CD4-positive, alpha-beta T cell (primary cell): ENCODE measurements at regions not wholly inside any gene's neighbourhood (a gene's known extent, or its start where the extent isn't known, plus 50 kb on each side); places are given as distances from the start of the nearest gene placed in this dataset.

Experiments used
- ATAC-seq: fragments of 200-7000 bp; cut with Tn5 transposase; one replicate; pipeline ENCODE4 v1.10.0; 2022; ENCODE audit warnings: mild to moderate bottlenecking; ENCODE audit not compliant: poor library complexity
- CTCF ChIA-PET: fragments of 350-600 bp; sonication (Branson Sonifier 250); formaldehyde crosslinking; loops from one replicate; lab custom pipeline; 2021; ENCODE audit warnings: antibody characterized with exemption, inconsistent platforms; lab: Charles Lee
- POLR2A ChIA-PET: fragments of 350-600 bp; sonication (Branson Sonifier 250); formaldehyde crosslinking; loops from one replicate; lab custom pipeline; 2021; ENCODE audit warnings: antibody characterized with exemption, inconsistent platforms; lab: Charles Lee
- DNase-seq, 14 experiments: peaks; one replicate each; pipeline ENCODE4 v3.0.0-alpha.2; 2013 to 2020; ENCODE audit warnings: mixed read lengths in 2 of 14
- H3K27ac ChIP-seq, 2 donors: one replicate each; pipeline versions ENCODE4 v1.5.1 to v1.7.0; 2013; ENCODE audit warnings: low read length in 2 of 2, low read depth in 1 of 2, mild to moderate bottlenecking in 1 of 2
- H3K27me3 ChIP-seq, 2 experiments: 1 replicate in 1 of 2; 2 replicates in 1 of 2; pipeline versions ENCODE4 v1.6.1 to v1.7.0; 2013; ENCODE audit warnings: low read length in 2 of 2, control low read depth in 1 of 2, mild to moderate bottlenecking in 1 of 2, moderate library complexity in 1 of 2; ENCODE audit not compliant: insufficient read depth in 2 of 2, control insufficient read depth in 1 of 2
- H3K36me3 ChIP-seq: one replicate; pipeline ENCODE4 v1.6.1; 2013; ENCODE audit warnings: low read length, control low read depth; ENCODE audit not compliant: insufficient read depth
- H3K4me1 ChIP-seq: one replicate; pipeline ENCODE4 v1.6.1; 2013; ENCODE audit warnings: low read length, control low read depth; ENCODE audit not compliant: insufficient read depth
- H3K4me3 ChIP-seq: one replicate; pipeline ENCODE4 v1.5.1; 2013; ENCODE audit warnings: mild to moderate bottlenecking, low read length, moderate library complexity
- H3K9me3 ChIP-seq, 2 experiments: 1 replicate in 1 of 2; 2 replicates in 1 of 2; pipeline versions ENCODE4 v1.6.1 to v1.7.0; 2013; ENCODE audit warnings: low read length in 2 of 2, mild to moderate bottlenecking in 2 of 2, control low read depth in 1 of 2, moderate library complexity in 1 of 2; ENCODE audit not compliant: control insufficient read depth in 1 of 2, insufficient read depth in 1 of 2
- H3K27ac Mint-ChIP-seq: one replicate; pipeline ENCODE4 v1.8.0; 2020; ENCODE audit warnings: mixed read lengths
- H3K27me3 Mint-ChIP-seq: one replicate; pipeline ENCODE4 v1.8.0; 2021; ENCODE audit warnings: mixed read lengths
- H3K36me3 Mint-ChIP-seq: one replicate; pipeline ENCODE4 v1.8.0; 2021; ENCODE audit warnings: low read depth, mixed read lengths
- H3K4me1 Mint-ChIP-seq: one replicate; pipeline ENCODE4 v1.8.0; 2021; ENCODE audit warnings: low read depth, mixed read lengths
- H3K4me3 Mint-ChIP-seq: one replicate; pipeline ENCODE4 v1.8.0; 2020; ENCODE audit warnings: mild to moderate bottlenecking, mixed read lengths
- H3K9me3 Mint-ChIP-seq: one replicate; pipeline ENCODE4 v1.8.0; 2020; ENCODE audit warnings: mixed read lengths
- CTCF ChIP-seq: fragments of 200-600 bp; IDR thresholded peaks from one replicate; pipeline ENCODE4 v1.8.0; 2022; ENCODE audit warnings: antibody characterized with exemption, mild to moderate bottlenecking
- intact Hi-C, 2 experiments: fragments of 100-400 bp; cut with DNase I in 1 of 2; cut with micrococcal nuclease in 1 of 2; formaldehyde crosslinking; loops; one replicate each; pipeline versions ENCODE4 v1.15.1 to v1.9.0; 2023 to 2025; cut with DNase I, micrococcal nuclease

GRCh38 chr15:62927196-62927595 lies 115.4 kb upstream of the TPM1 start:
- Mint-ChIP-seq H3K27ac (no peak overlapping the region), H3K36me3 (no peaks in the 10 kb centered on the region), H3K9me3 (no peaks in the 10 kb centered on the region), H3K4me3 (no peak overlapping the region), H3K4me1 (no peaks in the 10 kb centered on the region), H3K27me3 (peaks cover 22% of the 10 kb centered on the region)
- no peaks in the 10 kb centered on the region for H3K9me3 ChIP-seq
- intact Hi-C loops: no loop called here
- H3K27me3 ChIP-seq: peaks cover 2 to 6% of the 10 kb centered on the region in 2 experiments
- no peak overlapping the region for H3K4me3 ChIP-seq
- no peak overlapping the region for H3K27ac ChIP-seq
- TF ChIP-seq CTCF: no peak
- CTCF ChIA-PET: no interaction called here
- no peaks in the 10 kb centered on the region for H3K4me1 ChIP-seq
- DNase-seq (no peak), ATAC-seq (no peak)
- POLR2A ChIA-PET: no interaction called here
- H3K36me3 ChIP-seq: no peaks in the 10 kb centered on the region

GRCh38 chr15:62927836-62928235 lies 114.7 kb upstream of the TPM1 start:
- H3K36me3 ChIP-seq: no peaks in the 10 kb centered on the region
- no peak overlapping the region for H3K27ac ChIP-seq
- ChIA-PET CTCF (no interaction called here), POLR2A (no interaction called here)
- ATAC-seq (no peak), DNase-seq (no peak)
- Mint-ChIP-seq H3K27me3 (peaks cover 26% of the 10 kb centered on the region), H3K4me3 (no peak overlapping the region), H3K36me3 (no peaks in the 10 kb centered on the region), H3K9me3 (no peaks in the 10 kb centered on the region), H3K27ac (no peak overlapping the region), H3K4me1 (no peaks in the 10 kb centered on the region)
- intact Hi-C loops: no loop called here
- H3K4me3 ChIP-seq: no peak overlapping the region
- peaks cover 2 to 11% of the 10 kb centered on the region in 2 experiments for H3K27me3 ChIP-seq
- no peaks in the 10 kb centered on the region for H3K9me3 ChIP-seq
- no peak for TF ChIP-seq CTCF
- H3K4me1 ChIP-seq: no peaks in the 10 kb centered on the region

- Mint-ChIP-seq H3K36me3 (no peaks in the 10 kb centered on the region), H3K27ac (no peak overlapping the region), H3K4me3 (no peak overlapping the region), H3K4me1 (no peaks in the 10 kb centered on the region), H3K27me3 (peaks cover 26% of the 10 kb centered on the region), H3K9me3 (no peaks in the 10 kb centered on the region)
- H3K27ac ChIP-seq: no peak overlapping the region
- no peak for TF ChIP-seq CTCF
- no peaks in the 10 kb centered on the region for H3K4me1 ChIP-seq
- no peak for ATAC-seq
- H3K4me3 ChIP-seq: no peak overlapping the region
- no peak for DNase-seq
- peaks cover 2 to 12% of the 10 kb centered on the region in 2 experiments for H3K27me3 ChIP-seq
- intact Hi-C loops: no loop called here
- no peaks in the 10 kb centered on the region for H3K36me3 ChIP-seq
- no peaks in the 10 kb centered on the region for H3K9me3 ChIP-seq
- CTCF ChIA-PET: no interaction called here
- POLR2A ChIA-PET: no interaction called here
These were observed 114.1 kb upstream of the TPM1 start for GRCh38 chr15:62928242-62928999.
